ENCODE measurements at regions not wholly inside any gene's neighbourhood (a gene's known extent, or its start where the extent isn't known, plus 50 kb on each side); places are given as distances from the start of the nearest gene placed in this dataset.

DNA sequence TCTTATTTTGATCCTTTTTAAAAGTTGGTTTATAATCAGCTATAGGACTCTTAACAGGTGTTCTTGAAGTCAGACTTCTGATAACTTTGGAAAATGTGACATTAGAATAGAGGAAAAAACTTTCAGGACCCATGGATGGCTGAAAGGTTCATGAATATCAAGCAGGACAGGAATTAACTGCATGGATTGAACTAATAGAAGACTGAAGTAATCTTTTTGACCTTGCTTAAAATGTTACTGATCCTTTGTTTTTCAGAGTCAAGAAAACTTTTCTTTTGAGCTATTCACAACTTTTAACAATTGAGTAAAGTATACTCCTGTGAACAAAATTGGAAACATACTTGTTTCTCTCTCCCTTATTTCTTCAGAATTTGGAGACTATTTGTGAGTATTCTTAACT lies 79.2 kb downstream of the PLK2 start:
- TF ChIP-seq, protein P1, sequence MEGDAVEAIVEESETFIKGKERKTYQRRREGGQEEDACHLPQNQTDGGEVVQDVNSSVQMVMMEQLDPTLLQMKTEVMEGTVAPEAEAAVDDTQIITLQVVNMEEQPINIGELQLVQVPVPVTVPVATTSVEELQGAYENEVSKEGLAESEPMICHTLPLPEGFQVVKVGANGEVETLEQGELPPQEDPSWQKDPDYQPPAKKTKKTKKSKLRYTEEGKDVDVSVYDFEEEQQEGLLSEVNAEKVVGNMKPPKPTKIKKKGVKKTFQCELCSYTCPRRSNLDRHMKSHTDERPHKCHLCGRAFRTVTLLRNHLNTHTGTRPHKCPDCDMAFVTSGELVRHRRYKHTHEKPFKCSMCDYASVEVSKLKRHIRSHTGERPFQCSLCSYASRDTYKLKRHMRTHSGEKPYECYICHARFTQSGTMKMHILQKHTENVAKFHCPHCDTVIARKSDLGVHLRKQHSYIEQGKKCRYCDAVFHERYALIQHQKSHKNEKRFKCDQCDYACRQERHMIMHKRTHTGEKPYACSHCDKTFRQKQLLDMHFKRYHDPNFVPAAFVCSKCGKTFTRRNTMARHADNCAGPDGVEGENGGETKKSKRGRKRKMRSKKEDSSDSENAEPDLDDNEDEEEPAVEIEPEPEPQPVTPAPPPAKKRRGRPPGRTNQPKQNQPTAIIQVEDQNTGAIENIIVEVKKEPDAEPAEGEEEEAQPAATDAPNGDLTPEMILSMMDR (conservative IDR thresholded peaks at IDR 0.05 in 1 of 2, IDR thresholded peaks at IDR 0.05 in 1 of 2; ENCODE audit: extremely low read depth in 1 of 2, insufficient read depth in 1 of 2, low read depth in 1 of 2, low read length in 2 of 2), result no peak
- no peak for TF ChIP-seq EZH2 (IDR thresholded peaks at IDR 0.05; ENCODE audit: borderline replicate concordance, low read length)
